BE2C (cell line): ENCODE measurements at regions not wholly inside any gene's neighbourhood (a gene's known extent, or its start where the extent isn't known, plus 50 kb on each side); places are given as distances from the start of the nearest gene placed in this dataset.

Source experiments
- DNase-seq: peaks from one replicate; pipeline ENCODE4 v3.0.0-alpha.2; 2020
- H3K27me3 ChIP-seq: fragments of 250-450 bp; sonication (Bioruptor Pico); 2 replicates; pipeline ENCODE4 v1.5.1; 2020; ENCODE audit warnings: mild to moderate bottlenecking
- H3K36me3 ChIP-seq: fragments of 250-450 bp; sonication (Bioruptor Pico); 2 replicates; pipeline ENCODE4 v1.5.1; 2020; ENCODE audit warnings: mild to moderate bottlenecking
- H3K4me1 ChIP-seq: fragments of 250-450 bp; sonication (Bioruptor Pico); 2 replicates; pipeline ENCODE4 v1.5.1; 2020
- H3K4me3 ChIP-seq: 2 replicates; pipeline ENCODE4 v1.5.1; 2011; ENCODE audit warnings: low read depth, low read length
- H3K9me3 ChIP-seq: fragments of 250-450 bp; sonication (Bioruptor Pico); 2 replicates; pipeline ENCODE4 v1.5.1; 2020
- TF ChIP-seq, protein P1 (sequence below): IDR thresholded peaks from 2 replicates; pipeline ENCODE4 v1.5.1; 2012; ENCODE audit warnings: mild to moderate bottlenecking, low read depth, low read length

DNA sequence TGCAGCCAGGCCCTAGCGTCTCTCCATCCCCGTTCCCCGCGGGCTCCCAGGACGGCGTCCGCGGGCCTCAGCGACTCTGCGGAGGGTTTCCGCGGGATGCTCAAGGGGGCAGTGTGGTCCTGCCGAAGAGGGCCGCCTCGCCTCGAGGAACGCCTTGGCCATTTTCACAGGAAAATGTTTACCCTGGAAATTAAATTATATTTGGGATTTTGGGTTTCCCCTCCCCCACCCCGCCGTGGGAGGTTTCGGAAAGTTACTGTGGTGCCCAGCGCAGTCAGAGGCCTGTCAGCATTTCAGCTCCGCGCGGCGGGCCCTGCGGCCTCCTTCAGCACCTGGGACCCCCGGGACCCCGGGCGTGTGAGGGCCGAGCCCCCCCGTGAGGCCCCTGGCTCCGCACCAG, 94.5 kb downstream of the PCTP start:
- no peaks in the 10 kb centered on the region for H3K36me3 ChIP-seq
- H3K9me3 ChIP-seq = no peaks in the 10 kb centered on the region
- peak overlapping the region; percentile 33 for H3K4me3 ChIP-seq
- H3K27me3 ChIP-seq = peaks cover 7% of the 10 kb centered on the region
- no peaks in the 10 kb centered on the region for H3K4me1 ChIP-seq
- DNase-seq = peak; percentile 74
- TF ChIP-seq, protein P1, sequence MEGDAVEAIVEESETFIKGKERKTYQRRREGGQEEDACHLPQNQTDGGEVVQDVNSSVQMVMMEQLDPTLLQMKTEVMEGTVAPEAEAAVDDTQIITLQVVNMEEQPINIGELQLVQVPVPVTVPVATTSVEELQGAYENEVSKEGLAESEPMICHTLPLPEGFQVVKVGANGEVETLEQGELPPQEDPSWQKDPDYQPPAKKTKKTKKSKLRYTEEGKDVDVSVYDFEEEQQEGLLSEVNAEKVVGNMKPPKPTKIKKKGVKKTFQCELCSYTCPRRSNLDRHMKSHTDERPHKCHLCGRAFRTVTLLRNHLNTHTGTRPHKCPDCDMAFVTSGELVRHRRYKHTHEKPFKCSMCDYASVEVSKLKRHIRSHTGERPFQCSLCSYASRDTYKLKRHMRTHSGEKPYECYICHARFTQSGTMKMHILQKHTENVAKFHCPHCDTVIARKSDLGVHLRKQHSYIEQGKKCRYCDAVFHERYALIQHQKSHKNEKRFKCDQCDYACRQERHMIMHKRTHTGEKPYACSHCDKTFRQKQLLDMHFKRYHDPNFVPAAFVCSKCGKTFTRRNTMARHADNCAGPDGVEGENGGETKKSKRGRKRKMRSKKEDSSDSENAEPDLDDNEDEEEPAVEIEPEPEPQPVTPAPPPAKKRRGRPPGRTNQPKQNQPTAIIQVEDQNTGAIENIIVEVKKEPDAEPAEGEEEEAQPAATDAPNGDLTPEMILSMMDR = peak; percentile 74

DNA sequence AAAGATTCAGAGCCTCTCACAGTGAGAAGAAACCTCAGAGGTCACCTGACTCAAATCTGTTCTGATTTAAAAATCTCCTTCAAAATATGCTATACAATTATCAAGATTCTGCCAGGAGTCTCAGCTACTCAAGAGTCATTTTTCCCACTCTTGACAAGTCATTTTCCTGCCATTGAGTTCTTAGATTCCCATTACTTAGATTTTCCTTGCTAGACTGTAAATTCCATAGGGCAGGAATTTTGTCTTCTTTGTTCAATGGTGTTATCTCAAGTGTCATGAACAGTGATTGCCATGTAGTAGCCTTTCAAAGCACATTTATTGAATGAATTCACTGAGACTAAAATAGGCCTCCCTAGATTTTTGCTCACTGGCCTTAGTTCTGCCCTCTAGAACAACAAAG, 95.9 kb downstream of the PCTP start:
- no peak overlapping the region for H3K4me3 ChIP-seq
- no peaks in the 10 kb centered on the region for H3K4me1 ChIP-seq
- H3K36me3 ChIP-seq = no peaks in the 10 kb centered on the region
- TF ChIP-seq, protein P1 = no peak
- H3K27me3 ChIP-seq = no peaks in the 10 kb centered on the region
- no peak for DNase-seq
- H3K9me3 ChIP-seq = no peaks in the 10 kb centered on the region

DNA sequence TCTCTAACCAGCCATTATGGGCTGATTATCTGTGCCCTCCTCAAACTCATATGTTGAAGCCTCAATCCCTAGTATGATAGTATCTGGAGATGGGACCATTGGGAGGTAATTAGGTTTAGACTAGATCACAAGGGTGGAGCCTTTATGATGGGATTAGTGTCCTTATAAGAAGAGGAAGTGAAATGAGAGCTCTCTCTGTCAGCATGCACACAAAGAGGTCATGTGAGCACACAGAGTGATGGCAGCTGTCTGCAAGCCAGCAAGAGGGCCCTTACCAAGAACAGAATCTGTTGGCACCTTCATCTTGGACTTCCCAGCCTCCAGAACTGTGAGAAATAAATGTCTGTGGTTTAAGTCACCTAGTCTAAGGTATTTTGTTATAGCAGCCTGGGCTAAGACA, 101.9 kb downstream of the PCTP start:
- TF ChIP-seq, protein P1 = no peak
- Histone ChIP-seq H3K4me3 (no peak overlapping the region), H3K27me3 (peaks cover 4% of the 10 kb centered on the region; the same call in 1 of the 2 replicates), H3K9me3 (no peaks in the 10 kb centered on the region), H3K36me3 (no peaks in the 10 kb centered on the region), H3K4me1 (no peaks in the 10 kb centered on the region)
- DNase-seq = no peak

DNA sequence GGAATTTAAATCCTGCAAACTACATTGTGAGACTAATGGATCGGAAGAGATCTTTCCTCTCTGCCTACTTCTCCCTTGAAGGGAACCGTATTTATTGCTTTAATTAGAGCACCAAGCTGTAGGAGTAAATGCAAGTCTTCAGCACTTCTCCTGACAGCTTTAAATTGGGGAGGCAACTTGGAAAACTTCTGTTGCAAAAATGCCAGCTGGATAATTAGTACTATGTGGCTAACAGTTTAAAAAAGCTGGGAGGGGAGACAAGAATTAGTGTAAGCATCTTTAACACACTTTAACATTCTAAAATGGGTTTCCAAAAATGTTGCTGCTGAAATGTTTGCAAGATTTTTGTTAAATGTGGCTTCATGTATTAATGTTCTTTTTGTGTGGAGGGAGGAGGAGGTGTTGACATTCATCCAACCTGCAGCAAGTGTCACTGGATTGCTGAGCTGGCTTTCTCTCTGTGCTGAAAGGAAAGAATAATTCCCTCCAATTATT, 108.5 kb downstream of the PCTP start:
- Histone ChIP-seq H3K9me3 (no peaks in the 10 kb centered on the region), H3K27me3 (peaks cover 8% of the 10 kb centered on the region), H3K4me1 (no peaks in the 10 kb centered on the region), H3K4me3 (no peak overlapping the region), H3K36me3 (no peaks in the 10 kb centered on the region)
- DNase-seq = no peak
- TF ChIP-seq, protein P1 = no peak

DNA sequence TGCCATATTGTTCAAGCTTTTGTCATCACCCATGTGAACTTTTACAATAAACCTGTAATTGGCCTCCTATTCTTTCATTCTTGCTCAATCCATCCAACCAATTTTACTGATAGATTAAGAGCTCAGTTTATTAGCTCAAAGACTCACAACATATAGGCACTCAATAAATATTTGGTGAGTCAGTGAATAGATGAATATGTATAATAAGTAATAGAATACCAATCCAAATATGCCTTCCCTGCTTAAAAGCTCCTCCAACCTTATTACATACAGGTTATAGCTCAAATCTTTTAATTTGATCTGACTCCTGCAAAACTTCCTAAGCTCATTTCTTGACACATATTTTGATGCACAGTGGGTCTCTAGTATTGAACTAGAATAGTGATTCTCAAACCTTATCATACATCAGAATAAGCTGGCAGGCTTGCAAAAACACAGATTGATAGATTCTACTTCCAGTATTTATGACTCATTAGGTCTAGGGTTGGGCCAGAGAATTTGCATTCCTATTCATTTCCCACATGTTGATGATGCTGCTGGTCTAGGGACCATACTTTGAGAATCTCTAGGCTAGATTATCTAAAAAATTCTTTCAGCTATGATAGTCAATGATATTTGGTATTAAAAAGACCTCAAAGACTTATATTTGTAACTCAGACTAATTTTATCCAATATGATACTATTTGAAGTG, 114.4 kb downstream of the PCTP start:
- Histone ChIP-seq H3K27me3 (no peaks in the 10 kb centered on the region), H3K9me3 (no peaks in the 10 kb centered on the region), H3K4me3 (no peak overlapping the region), H3K4me1 (no peaks in the 10 kb centered on the region), H3K36me3 (no peaks in the 10 kb centered on the region)
- TF ChIP-seq, protein P1 = no peak
- no peak for DNase-seq

DNA sequence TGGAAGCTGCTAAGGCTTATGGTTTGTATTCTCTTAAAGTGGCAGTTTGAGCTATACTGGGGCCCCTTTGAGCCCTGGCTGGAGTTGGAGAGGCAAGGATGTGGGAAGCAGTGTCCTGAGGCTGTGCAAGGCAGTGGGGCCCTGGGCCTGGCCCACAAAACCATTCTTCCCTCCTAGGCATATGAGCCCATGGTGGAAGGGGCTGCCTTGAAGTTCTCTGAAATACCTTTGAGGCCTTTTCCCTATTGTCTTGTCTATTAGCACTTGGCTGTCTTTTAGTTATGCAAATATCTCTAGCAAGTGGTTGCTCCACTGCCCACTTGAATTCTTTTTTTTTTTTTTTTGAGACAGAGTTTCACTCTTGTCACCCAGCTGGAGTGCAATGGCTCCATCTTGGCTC, 119.2 kb downstream of the PCTP start:
- no peak overlapping the region for H3K4me3 ChIP-seq
- no peaks in the 10 kb centered on the region for H3K4me1 ChIP-seq
- no peak for DNase-seq
- peaks cover 7% of the 10 kb centered on the region for H3K27me3 ChIP-seq
- no peaks in the 10 kb centered on the region for H3K36me3 ChIP-seq
- H3K9me3 ChIP-seq = no peaks in the 10 kb centered on the region
- TF ChIP-seq, protein P1 = no peak
